ENCODE measurements at regions not wholly inside any gene's neighbourhood (a gene's known extent, or its start where the extent isn't known, plus 50 kb on each side); places are given as distances from the start of the nearest gene placed in this dataset.

- Histone ChIP-seq H3K27me3 (peaks cover 6% of the 10 kb centered on the region), H3K4me1 (ENCODE audit: insufficient read depth) (no peaks in the 10 kb centered on the region), H3K27ac (no peak overlapping the region), H4K20me1 (ENCODE audit: insufficient read depth, poor library complexity, severe bottlenecking) (no peaks in the 10 kb centered on the region), H3K4me2 (no peak overlapping the region), H3K9me3 (ENCODE audit: low read depth) (no peaks in the 10 kb centered on the region), H3K4me3 (no peak overlapping the region), H3K9me2 (replicated peaks; ENCODE audit: insufficient read depth) (no peaks in the 10 kb centered on the region), H3K79me2 (no peaks in the 10 kb centered on the region), H3K36me3 (replicated peaks; ENCODE audit: insufficient read depth, low read depth) (no peaks in the 10 kb centered on the region), H2AFZ (no peak overlapping the region)
- DNase-seq (ENCODE audit: low spot score) = no peak
- WGBS (ENCODE audit: low lambda C conversion rate, missing lambda C conversion rate) = 86% methylated on average over 8 of the region's 8 CpGs
- TF ChIP-seq EZH2 (IDR thresholded peaks at IDR 0.05; ENCODE audit: borderline replicate concordance) (no peak), CTCF (IDR thresholded peaks at IDR 0.05; ENCODE audit: poor library complexity) (no peak), EZH2phosphoT487 (IDR thresholded peaks at IDR 0.05; ENCODE audit: low read depth, severe bottlenecking, unreplicated experiment) (no peak)
Observed at GRCh38 chr2:56018267-56018666, 94.7 kb upstream of the EFEMP1 start.

- no peak overlapping the region for H3K4me2 ChIP-seq
- no peaks in the 10 kb centered on the region for H3K36me3 ChIP-seq (replicated peaks; ENCODE audit: insufficient read depth, low read depth)
- no peak overlapping the region for H3K27ac ChIP-seq
- 84% methylated on average over 5 of the region's 5 CpGs for WGBS (ENCODE audit: low lambda C conversion rate, missing lambda C conversion rate)
- H3K27me3 ChIP-seq = peaks cover 6% of the 10 kb centered on the region
- H2AFZ ChIP-seq = no peak overlapping the region
- no peaks in the 10 kb centered on the region for H3K4me1 ChIP-seq (ENCODE audit: insufficient read depth)
- TF ChIP-seq EZH2phosphoT487 (IDR thresholded peaks at IDR 0.05; ENCODE audit: low read depth, severe bottlenecking, unreplicated experiment) = no peak
- TF ChIP-seq CTCF (IDR thresholded peaks at IDR 0.05; ENCODE audit: poor library complexity) = no peak
- TF ChIP-seq EZH2 (IDR thresholded peaks at IDR 0.05; ENCODE audit: borderline replicate concordance) = no peak
- no peaks in the 10 kb centered on the region for H4K20me1 ChIP-seq (ENCODE audit: insufficient read depth, poor library complexity, severe bottlenecking)
- H3K9me3 ChIP-seq (ENCODE audit: low read depth) = no peaks in the 10 kb centered on the region
- no peaks in the 10 kb centered on the region for H3K79me2 ChIP-seq
- DNase-seq (ENCODE audit: low spot score) = no peak
- H3K9me2 ChIP-seq (replicated peaks; ENCODE audit: insufficient read depth) = no peaks in the 10 kb centered on the region
- no peak overlapping the region for H3K4me3 ChIP-seq
Observed at GRCh38 chr2:56021136-56021474, 97.5 kb upstream of the EFEMP1 start.

GRCh38 chr2:56021579-56021978, 98.0 kb upstream of the EFEMP1 start:
- H3K9me2 ChIP-seq (replicated peaks; ENCODE audit: insufficient read depth) = no peaks in the 10 kb centered on the region
- no peaks in the 10 kb centered on the region for H3K4me1 ChIP-seq (ENCODE audit: insufficient read depth)
- H3K36me3 ChIP-seq (replicated peaks; ENCODE audit: insufficient read depth, low read depth) = no peaks in the 10 kb centered on the region
- H3K79me2 ChIP-seq = no peaks in the 10 kb centered on the region
- H3K9me3 ChIP-seq (ENCODE audit: low read depth) = no peaks in the 10 kb centered on the region
- no peak overlapping the region for H3K27ac ChIP-seq
- no peak for DNase-seq (ENCODE audit: low spot score)
- 88% methylated on average over 5 of the region's 5 CpGs for WGBS (ENCODE audit: low lambda C conversion rate, missing lambda C conversion rate)
- TF ChIP-seq EZH2phosphoT487 (IDR thresholded peaks at IDR 0.05; ENCODE audit: low read depth, severe bottlenecking, unreplicated experiment) (no peak), EZH2 (IDR thresholded peaks at IDR 0.05; ENCODE audit: borderline replicate concordance) (no peak), CTCF (IDR thresholded peaks at IDR 0.05; ENCODE audit: poor library complexity) (no peak)
- no peaks in the 10 kb centered on the region for H4K20me1 ChIP-seq (ENCODE audit: insufficient read depth, poor library complexity, severe bottlenecking)
- no peak overlapping the region for H3K4me3 ChIP-seq
- H3K4me2 ChIP-seq = no peak overlapping the region
- H3K27me3 ChIP-seq = peaks cover 6% of the 10 kb centered on the region
- no peak overlapping the region for H2AFZ ChIP-seq

All from hepatocyte (in vitro differentiated cells).